ENCODE measurements at regions not wholly inside any gene's neighbourhood (a gene's known extent, or its start where the extent isn't known, plus 50 kb on each side); places are given as distances from the start of the nearest gene placed in this dataset.

DNA sequence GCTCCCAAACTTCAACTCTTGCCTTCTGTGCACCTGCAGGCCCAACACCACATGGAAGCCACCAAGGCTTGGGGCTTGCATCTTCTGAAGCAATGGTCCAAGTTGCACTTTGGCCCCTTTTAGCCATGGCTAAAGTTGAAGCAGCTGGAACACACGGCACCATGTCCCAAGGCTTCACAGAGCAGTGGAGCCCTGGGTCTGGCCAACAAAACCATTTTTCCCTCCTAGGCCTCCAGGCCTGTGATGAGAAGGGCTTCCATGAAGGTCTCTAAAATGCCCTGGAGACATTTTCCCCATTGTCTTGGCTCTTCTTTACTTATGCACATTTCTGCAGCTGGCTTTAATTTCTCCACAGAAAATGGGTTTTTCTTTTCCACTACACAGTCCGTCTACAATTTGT, 61.3 kb upstream of the CYSLTR1 start:
- Histone ChIP-seq H2AFZ (ENCODE audit: control insufficient read depth, low read depth, low read length) (no peak overlapping the region), H3K27ac (ENCODE audit: control insufficient read depth, insufficient read depth) (no peak overlapping the region), H3K9ac (ENCODE audit: control insufficient read depth, insufficient read depth, low read length) (no peak overlapping the region), H3K79me2 (ENCODE audit: control insufficient read depth, insufficient read depth, low read length) (no peaks in the 10 kb centered on the region), H3K36me3 (ENCODE audit: control insufficient read depth in 2 of 2, insufficient read depth in 2 of 2, low read length in 1 of 2) (no peaks in the 10 kb centered on the region), H3K4me1 (ENCODE audit: control insufficient read depth, insufficient read depth, low read length) (no peaks in the 10 kb centered on the region), H3K9me3 (replicated peaks; ENCODE audit: control insufficient read depth, insufficient read depth, low read length) (peaks cover 3% of the 10 kb centered on the region; the same call in 1 of the 3 replicates), H3K27me3 (replicated peaks in 1 of 2; ENCODE audit: control insufficient read depth in 2 of 2, insufficient read depth in 2 of 2, low read length in 1 of 2) (no peaks in the 10 kb centered on the region), H3K4me3 (no peak overlapping the region), H3K4me2 (ENCODE audit: control insufficient read depth, insufficient read depth) (no peak overlapping the region), H4K20me1 (ENCODE audit: control insufficient read depth, insufficient read depth) (no peaks in the 10 kb centered on the region)
- POLR2A ChIA-PET = no interaction called here
- no TSS peak for BruUV-seq (replicated peaks)
- intact Hi-C loops (cut with micrococcal nuclease; ENCODE audit: unreplicated experiment) (no loop called here), in situ Hi-C loops (cut with MboI) (no loop called here)
- 21% methylated on average over 2 of the region's 2 CpGs for WGBS (ENCODE audit: insufficient coverage, insufficient replicate concordance, low lambda C conversion rate, missing lambda C conversion rate)
- SMC1A ChIA-PET (ENCODE audit: uncharacterized antibody, unreplicated experiment) = no interaction called here
- TF ChIP-seq, protein P1, sequence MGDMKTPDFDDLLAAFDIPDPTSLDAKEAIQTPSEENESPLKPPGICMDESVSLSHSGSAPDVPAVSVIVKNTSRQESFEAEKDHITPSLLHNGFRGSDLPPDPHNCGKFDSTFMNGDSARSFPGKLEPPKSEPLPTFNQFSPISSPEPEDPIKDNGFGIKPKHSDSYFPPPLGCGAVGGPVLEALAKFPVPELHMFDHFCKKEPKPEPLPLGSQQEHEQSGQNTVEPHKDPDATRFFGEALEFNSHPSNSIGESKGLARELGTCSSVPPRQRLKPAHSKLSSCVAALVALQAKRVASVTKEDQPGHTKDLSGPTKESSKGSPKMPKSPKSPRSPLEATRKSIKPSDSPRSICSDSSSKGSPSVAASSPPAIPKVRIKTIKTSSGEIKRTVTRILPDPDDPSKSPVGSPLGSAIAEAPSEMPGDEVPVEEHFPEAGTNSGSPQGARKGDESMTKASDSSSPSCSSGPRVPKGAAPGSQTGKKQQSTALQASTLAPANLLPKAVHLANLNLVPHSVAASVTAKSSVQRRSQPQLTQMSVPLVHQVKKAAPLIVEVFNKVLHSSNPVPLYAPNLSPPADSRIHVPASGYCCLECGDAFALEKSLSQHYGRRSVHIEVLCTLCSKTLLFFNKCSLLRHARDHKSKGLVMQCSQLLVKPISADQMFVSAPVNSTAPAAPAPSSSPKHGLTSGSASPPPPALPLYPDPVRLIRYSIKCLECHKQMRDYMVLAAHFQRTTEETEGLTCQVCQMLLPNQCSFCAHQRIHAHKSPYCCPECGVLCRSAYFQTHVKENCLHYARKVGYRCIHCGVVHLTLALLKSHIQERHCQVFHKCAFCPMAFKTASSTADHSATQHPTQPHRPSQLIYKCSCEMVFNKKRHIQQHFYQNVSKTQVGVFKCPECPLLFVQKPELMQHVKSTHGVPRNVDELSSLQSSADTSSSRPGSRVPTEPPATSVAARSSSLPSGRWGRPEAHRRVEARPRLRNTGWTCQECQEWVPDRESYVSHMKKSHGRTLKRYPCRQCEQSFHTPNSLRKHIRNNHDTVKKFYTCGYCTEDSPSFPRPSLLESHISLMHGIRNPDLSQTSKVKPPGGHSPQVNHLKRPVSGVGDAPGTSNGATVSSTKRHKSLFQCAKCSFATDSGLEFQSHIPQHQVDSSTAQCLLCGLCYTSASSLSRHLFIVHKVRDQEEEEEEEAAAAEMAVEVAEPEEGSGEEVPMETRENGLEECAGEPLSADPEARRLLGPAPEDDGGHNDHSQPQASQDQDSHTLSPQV (IDR thresholded peaks at IDR 0.05) = no peak
- TF ChIP-seq ZNF24 (IDR thresholded peaks at IDR 0.05) (no peak), ZBED1 (IDR thresholded peaks at IDR 0.05; ENCODE audit: borderline replicate concordance) (no peak), YY1 (IDR thresholded peaks at IDR 0.05; ENCODE audit: low read depth, low read length) (no peak), ATF7 (IDR thresholded peaks at IDR 0.05; ENCODE audit: low read depth) (no peak), ETV6 (conservative IDR thresholded peaks at IDR 0.05 in 1 of 2, IDR thresholded peaks at IDR 0.05 in 1 of 2; ENCODE audit: borderline replicate concordance in 1 of 2, low read depth in 1 of 2) (no peak), RUNX3 (IDR thresholded peaks at IDR 0.05; ENCODE audit: low read length) (no peak), SPI1 (IDR thresholded peaks at IDR 0.05; ENCODE audit: borderline replicate concordance, insufficient read depth, low read depth, low read length) (no peak), POLR2A (IDR thresholded peaks at IDR 0.05; ENCODE audit: low read depth, low read length) (no peak)
- FAIRE-seq (no peak), DNase-seq (ENCODE audit: low read depth, low spot score) (no peak), ATAC-seq (no peak)
- RAD21 ChIA-PET (ENCODE audit: unreplicated experiment) = no interaction called here
- CTCF ChIA-PET = no interaction called here
